Neural cell (in vitro differentiated cells): ENCODE measurements at regions not wholly inside any gene's neighbourhood (a gene's known extent, or its start where the extent isn't known, plus 50 kb on each side); places are given as distances from the start of the nearest gene placed in this dataset.

ENCODE experiments used
- H2AFZ ChIP-seq: fragments of 200-600, 300-800 bp; sonication (generic), shearing (Covaris generic); 2 replicates; pipeline ENCODE4 v1.6.0; 2014; ENCODE audit warnings: low read depth, mild to moderate bottlenecking, antibody characterized with exemption, low read length, moderate library complexity
- H3F3A ChIP-seq: fragments of 200-600 bp; shearing (Covaris generic); 2 replicates; pipeline ENCODE4 v1.6.1; 2016; ENCODE audit warnings: mild to moderate bottlenecking, moderate library complexity, mixed read lengths, antibody characterized with exemption, low read length; ENCODE audit not compliant: insufficient read depth, poor library complexity, severe bottlenecking
- H3K27ac ChIP-seq: fragments of 200-600, 300-800 bp; sonication (generic), shearing (Covaris generic); 2 replicates; pipeline ENCODE4 v1.5.1; 2014; ENCODE audit warnings: mild to moderate bottlenecking, low read length, moderate library complexity
- H3K27me3 ChIP-seq: fragments of 300-800, 200-600 bp; sonication (generic), shearing (Covaris generic); 2 replicates; pipeline ENCODE4 v1.6.0; 2014; ENCODE audit warnings: mild to moderate bottlenecking, low read depth, low read length, moderate library complexity; ENCODE audit not compliant: insufficient read depth
- H3K36me3 ChIP-seq: fragments of 300-800, 200-600 bp; sonication (generic), shearing (Covaris generic); 2 replicates; pipeline ENCODE4 v1.5.1; 2014; ENCODE audit warnings: mild to moderate bottlenecking, antibody characterized with exemption, low read length, moderate library complexity; ENCODE audit not compliant: insufficient read depth
- H3K4me2 ChIP-seq: fragments of 300-800, 200-600 bp; sonication (generic), shearing (Covaris generic); 2 replicates; pipeline ENCODE4 v1.6.0; 2014; ENCODE audit warnings: mild to moderate bottlenecking, low read length
- H3K4me3 ChIP-seq: fragments of 300-800, 200-600 bp; sonication (generic), shearing (Covaris generic); 2 replicates; pipeline ENCODE4 v1.5.1; 2014; ENCODE audit warnings: mild to moderate bottlenecking, low read length, moderate library complexity
- H3K79me2 ChIP-seq: fragments of 200-600 bp; shearing (Covaris generic); replicated peaks from 2 replicates; pipeline ENCODE4 v1.6.0; 2014; ENCODE audit warnings: mild to moderate bottlenecking, low read length, moderate library complexity; ENCODE audit not compliant: insufficient read depth
- H3K9ac ChIP-seq: fragments of 300-800, 200-600 bp; sonication (generic), shearing (Covaris generic); 2 replicates; pipeline ENCODE4 v1.6.1; 2016; ENCODE audit warnings: mild to moderate bottlenecking, low read length, mixed read lengths
- H3K9me2 ChIP-seq: fragments of 200-600 bp; shearing (Covaris generic); 2 replicates; pipeline ENCODE4 v1.6.1; 2016; ENCODE audit warnings: mild to moderate bottlenecking, low read length, mixed read lengths; ENCODE audit not compliant: insufficient read depth
- H3K9me3 ChIP-seq: fragments of 200-600, 300-800 bp; sonication (generic), shearing (Covaris generic); 2 replicates; pipeline ENCODE4 v1.6.1; 2016; ENCODE audit warnings: mild to moderate bottlenecking, mixed run types, low read length, moderate library complexity, mixed read lengths
- H4K20me1 ChIP-seq: fragments of 200-600 bp; shearing (Covaris generic); 2 replicates; pipeline ENCODE4 v1.6.1; 2016; ENCODE audit warnings: mild to moderate bottlenecking, mixed run types; ENCODE audit not compliant: insufficient read depth
- EP300 ChIP-seq: fragments of 450-650 bp; conservative IDR thresholded peaks from 2 replicates; pipeline ENCODE4 v1.6.1; 2014; ENCODE audit warnings: antibody characterized with exemption, mild to moderate bottlenecking, moderate library complexity; ENCODE audit not compliant: poor library complexity, severe bottlenecking
- EZH2 ChIP-seq: fragments of 200-600, 300-800 bp; shearing (Covaris generic), sonication (generic); IDR thresholded peaks from 2 replicates; pipeline ENCODE4 v1.6.1; 2014; ENCODE audit warnings: antibody characterized with exemption, low read length, borderline replicate concordance, mild to moderate bottlenecking; ENCODE audit not compliant: insufficient read depth, poor library complexity, severe bottlenecking
- MXI1 ChIP-seq: fragments of 450-650 bp; conservative IDR thresholded peaks from 2 replicates; pipeline ENCODE4 v1.6.1; 2014; ENCODE audit warnings: antibody characterized with exemption, mild to moderate bottlenecking; ENCODE audit not compliant: poor library complexity, severe bottlenecking
- POLR2AphosphoS5 ChIP-seq: IDR thresholded peaks from 2 replicates; pipeline ENCODE4 v1.6.1; 2012
- RAD21 ChIP-seq: fragments of 450-650 bp; conservative IDR thresholded peaks from 2 replicates; pipeline ENCODE4 v1.6.1; 2014; ENCODE audit warnings: antibody characterized with exemption, mild to moderate bottlenecking, moderate library complexity
- SMC3 ChIP-seq: fragments of 450-650 bp; conservative IDR thresholded peaks from 2 replicates; pipeline ENCODE4 v1.6.1; 2014; ENCODE audit warnings: antibody characterized with exemption, mild to moderate bottlenecking, moderate library complexity; ENCODE audit not compliant: poor library complexity
- TAF1 ChIP-seq: IDR thresholded peaks from 2 replicates; pipeline ENCODE4 v1.6.1; 2012; ENCODE audit warnings: low read depth
- TF ChIP-seq, protein P1 (sequence below): IDR thresholded peaks from 2 replicates; pipeline ENCODE4 v1.6.1; 2012; ENCODE audit warnings: borderline replicate concordance
- TF ChIP-seq, protein P2 (sequence below): fragments of 450-650 bp; IDR thresholded peaks from 2 replicates; pipeline ENCODE4 v1.5.1; 2014; ENCODE audit warnings: antibody characterized with exemption, mild to moderate bottlenecking, moderate library complexity; ENCODE audit not compliant: poor library complexity, severe bottlenecking

DNA sequence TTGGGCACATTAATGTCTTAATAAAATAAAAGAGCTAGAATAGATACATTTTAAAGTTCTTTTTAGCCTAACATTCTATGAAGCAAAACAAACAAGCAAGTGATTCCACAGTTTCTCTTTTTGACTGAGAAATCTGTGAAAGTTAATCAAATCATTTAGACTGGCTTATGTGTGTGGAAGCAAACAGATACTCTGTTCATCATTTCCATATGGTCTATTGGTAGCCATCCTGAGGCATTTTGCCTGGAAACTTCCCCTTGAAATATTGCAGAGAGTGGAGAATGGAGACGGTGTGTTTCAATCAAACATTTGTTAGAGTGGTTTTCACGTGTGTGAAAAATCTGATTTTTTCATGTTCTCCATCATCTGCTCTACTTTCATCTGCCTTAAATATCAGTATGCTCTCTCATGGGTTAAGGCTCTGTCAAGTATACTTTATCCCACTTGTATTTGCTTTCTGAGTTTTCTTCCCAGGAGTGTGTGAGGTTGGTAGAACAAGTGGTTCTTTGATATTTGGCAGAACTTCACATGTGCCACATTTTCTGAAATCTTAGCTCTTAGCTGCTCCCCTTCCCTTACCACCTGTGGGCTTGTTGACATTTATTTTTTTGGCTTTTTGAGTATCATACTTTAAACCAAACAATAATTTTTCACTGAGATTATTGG is 139.1 kb upstream of the PTGFR start:
- Histone ChIP-seq H3K27me3 (peaks cover 5% of the 10 kb centered on the region), H3K9me2 (no peaks in the 10 kb centered on the region), H3K9ac (no peak overlapping the region), H3K4me2 (no peak overlapping the region), H3K36me3 (no peaks in the 10 kb centered on the region), H2AFZ (no peak overlapping the region), H3K27ac (no peak overlapping the region), H4K20me1 (no peaks in the 10 kb centered on the region), H3K9me3 (no peaks in the 10 kb centered on the region), H3K4me3 (no peak overlapping the region), H3F3A (no peaks in the 10 kb centered on the region), H3K79me2 (no peaks in the 10 kb centered on the region)
- TF ChIP-seq EP300 = no peak
- TF ChIP-seq MXI1 = no peak
- TF ChIP-seq, protein P1, sequence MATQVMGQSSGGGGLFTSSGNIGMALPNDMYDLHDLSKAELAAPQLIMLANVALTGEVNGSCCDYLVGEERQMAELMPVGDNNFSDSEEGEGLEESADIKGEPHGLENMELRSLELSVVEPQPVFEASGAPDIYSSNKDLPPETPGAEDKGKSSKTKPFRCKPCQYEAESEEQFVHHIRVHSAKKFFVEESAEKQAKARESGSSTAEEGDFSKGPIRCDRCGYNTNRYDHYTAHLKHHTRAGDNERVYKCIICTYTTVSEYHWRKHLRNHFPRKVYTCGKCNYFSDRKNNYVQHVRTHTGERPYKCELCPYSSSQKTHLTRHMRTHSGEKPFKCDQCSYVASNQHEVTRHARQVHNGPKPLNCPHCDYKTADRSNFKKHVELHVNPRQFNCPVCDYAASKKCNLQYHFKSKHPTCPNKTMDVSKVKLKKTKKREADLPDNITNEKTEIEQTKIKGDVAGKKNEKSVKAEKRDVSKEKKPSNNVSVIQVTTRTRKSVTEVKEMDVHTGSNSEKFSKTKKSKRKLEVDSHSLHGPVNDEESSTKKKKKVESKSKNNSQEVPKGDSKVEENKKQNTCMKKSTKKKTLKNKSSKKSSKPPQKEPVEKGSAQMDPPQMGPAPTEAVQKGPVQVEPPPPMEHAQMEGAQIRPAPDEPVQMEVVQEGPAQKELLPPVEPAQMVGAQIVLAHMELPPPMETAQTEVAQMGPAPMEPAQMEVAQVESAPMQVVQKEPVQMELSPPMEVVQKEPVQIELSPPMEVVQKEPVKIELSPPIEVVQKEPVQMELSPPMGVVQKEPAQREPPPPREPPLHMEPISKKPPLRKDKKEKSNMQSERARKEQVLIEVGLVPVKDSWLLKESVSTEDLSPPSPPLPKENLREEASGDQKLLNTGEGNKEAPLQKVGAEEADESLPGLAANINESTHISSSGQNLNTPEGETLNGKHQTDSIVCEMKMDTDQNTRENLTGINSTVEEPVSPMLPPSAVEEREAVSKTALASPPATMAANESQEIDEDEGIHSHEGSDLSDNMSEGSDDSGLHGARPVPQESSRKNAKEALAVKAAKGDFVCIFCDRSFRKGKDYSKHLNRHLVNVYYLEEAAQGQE = no peak
- TF ChIP-seq, protein P2, sequence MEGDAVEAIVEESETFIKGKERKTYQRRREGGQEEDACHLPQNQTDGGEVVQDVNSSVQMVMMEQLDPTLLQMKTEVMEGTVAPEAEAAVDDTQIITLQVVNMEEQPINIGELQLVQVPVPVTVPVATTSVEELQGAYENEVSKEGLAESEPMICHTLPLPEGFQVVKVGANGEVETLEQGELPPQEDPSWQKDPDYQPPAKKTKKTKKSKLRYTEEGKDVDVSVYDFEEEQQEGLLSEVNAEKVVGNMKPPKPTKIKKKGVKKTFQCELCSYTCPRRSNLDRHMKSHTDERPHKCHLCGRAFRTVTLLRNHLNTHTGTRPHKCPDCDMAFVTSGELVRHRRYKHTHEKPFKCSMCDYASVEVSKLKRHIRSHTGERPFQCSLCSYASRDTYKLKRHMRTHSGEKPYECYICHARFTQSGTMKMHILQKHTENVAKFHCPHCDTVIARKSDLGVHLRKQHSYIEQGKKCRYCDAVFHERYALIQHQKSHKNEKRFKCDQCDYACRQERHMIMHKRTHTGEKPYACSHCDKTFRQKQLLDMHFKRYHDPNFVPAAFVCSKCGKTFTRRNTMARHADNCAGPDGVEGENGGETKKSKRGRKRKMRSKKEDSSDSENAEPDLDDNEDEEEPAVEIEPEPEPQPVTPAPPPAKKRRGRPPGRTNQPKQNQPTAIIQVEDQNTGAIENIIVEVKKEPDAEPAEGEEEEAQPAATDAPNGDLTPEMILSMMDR = no peak
- no peak for TF ChIP-seq SMC3
- no peak for TF ChIP-seq EZH2
- TF ChIP-seq TAF1 = no peak

DNA sequence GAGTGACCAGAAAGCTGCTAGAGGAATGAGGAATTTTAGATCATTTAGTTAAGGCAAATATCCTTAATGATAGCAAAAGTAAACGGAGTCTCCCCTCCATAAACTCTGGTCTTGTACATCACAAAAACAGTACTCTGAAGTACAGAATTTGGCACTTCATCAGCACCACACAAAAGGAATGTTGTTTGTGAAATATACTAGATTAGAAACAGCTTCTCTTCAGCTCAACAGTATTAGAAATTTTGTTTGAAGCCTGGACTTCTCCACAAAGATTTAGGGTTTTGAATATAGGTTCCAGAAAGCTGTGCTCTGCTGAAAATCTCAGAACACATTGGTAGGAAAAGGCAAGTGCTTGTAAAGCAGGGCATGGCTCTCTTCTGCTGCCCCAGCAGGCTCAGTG is 135.1 kb upstream of the PTGFR start:
- TF ChIP-seq SMC3 (no peak), EZH2 (no peak), TAF1 (no peak), MXI1 (no peak), RAD21 (no peak), EP300 (no peak), POLR2AphosphoS5 (no peak)
- TF ChIP-seq, protein P2 = no peak
- TF ChIP-seq, protein P1 = no peak
- no peak overlapping the region for H2AFZ ChIP-seq

More for the DNA sequence above, 135.1 kb upstream of the PTGFR start:
- Histone ChIP-seq H3K9me2 (no peaks in the 10 kb centered on the region), H3F3A (no peaks in the 10 kb centered on the region), H3K36me3 (no peaks in the 10 kb centered on the region), H3K9ac (no peak overlapping the region), H3K4me3 (no peak overlapping the region), H3K27ac (no peak overlapping the region), H3K79me2 (no peaks in the 10 kb centered on the region), H4K20me1 (no peaks in the 10 kb centered on the region), H3K27me3 (peaks cover 5% of the 10 kb centered on the region), H3K4me2 (no peak overlapping the region), H3K9me3 (no peaks in the 10 kb centered on the region)
